Stimulated activated CD8-positive, alpha-beta memory T cell treated with anti-CD3 and anti-CD28 coated beads, Interleukin-12 subunit alpha, Interleukin-12 subunit beta, amount 100 ng/mL, for 1 hour (primary cell): ENCODE measurements at regions not wholly inside any gene's neighbourhood (a gene's known extent, or its start where the extent isn't known, plus 50 kb on each side); places are given as distances from the start of the nearest gene placed in this dataset.
"Not testable (repeated sequence)": the region's sequence is repeated elsewhere in the genome, so short reads cannot be mapped to it uniquely, and the experiment has no call there.

ENCODE experiments used
- DNase-seq: peaks from one replicate; pipeline ENCODE4 v3.0.0-alpha.2; 2020; ENCODE audit warnings: low read depth

GRCh38 chr6:139955366-139956155, 581.1 kb upstream of the CITED2 start:
- DNase-seq: no peak

DNA sequence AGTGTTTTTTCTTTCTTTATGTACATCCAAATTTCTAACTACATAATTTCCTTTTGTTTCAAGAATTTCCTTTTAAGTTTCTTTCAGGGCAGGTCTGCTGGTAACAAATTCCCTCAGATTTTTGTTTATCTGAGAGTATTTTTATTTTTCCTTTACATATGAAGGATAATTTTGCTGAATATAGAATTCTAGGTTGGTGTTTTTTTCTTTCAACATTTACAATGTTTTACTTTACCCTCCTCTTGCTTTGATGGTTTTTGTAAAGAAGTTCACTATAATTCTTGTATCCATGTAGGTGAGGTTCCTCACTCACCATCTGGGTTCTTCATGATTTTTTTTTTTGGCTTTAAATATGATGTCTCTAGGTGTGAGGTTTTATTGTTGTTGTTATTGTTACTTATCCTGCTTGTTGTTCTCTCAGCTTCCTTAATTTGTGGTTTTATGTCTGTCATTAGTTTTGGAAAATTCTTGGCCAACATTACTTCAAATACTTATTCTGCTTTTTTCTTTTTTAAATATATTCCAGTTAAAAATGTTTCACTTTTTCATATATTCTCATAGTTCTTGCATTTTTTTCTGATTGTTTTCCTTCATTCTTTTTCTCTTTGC, 580.1 kb upstream of the CITED2 start:
- DNase-seq: no peak

DNA sequence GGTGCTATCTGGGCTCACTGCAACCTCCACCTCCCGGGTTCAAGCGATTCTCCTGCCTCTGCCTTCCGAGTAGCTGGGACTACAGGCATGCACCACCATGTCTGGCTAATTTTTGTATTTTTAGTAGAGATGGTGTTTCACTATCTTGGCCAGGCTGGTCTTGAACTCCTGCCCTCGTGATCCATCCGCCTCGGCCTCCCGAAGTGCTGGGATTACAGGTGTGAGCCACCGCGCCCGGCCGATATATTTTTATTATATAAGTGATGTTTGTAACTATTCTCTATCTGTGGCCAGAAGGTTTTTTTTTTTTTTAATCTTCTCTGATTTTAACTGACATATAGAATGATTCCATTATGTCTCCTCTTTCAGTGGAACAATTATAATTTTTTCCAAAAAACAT, 579.3 kb upstream of the CITED2 start:
- DNase-seq: not testable (repeated sequence)

- DNase-seq: no peak
These were observed 576.7 kb upstream of the CITED2 start for GRCh38 chr6:139951172-139951571.

DNA sequence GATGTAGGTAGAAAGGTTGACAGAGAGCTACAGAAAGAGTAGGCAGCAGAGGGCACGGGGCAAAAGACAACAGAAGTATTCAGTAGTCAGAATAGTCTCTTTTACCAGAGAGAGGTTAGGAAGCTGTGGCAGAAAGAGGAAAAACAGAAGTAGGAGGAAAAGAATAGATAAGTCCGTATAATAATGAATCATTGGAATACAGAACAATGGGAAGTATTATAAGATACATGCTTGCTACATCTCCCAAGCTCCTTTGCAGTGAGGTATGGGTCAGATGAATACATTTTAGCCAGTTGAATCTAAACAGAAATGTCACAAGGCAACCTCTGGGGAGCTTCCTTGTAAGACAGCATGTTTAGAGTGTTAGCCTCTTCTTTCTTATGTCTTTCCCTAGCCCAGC, 570.5 kb upstream of the CITED2 start:
- no peak for DNase-seq

DNA sequence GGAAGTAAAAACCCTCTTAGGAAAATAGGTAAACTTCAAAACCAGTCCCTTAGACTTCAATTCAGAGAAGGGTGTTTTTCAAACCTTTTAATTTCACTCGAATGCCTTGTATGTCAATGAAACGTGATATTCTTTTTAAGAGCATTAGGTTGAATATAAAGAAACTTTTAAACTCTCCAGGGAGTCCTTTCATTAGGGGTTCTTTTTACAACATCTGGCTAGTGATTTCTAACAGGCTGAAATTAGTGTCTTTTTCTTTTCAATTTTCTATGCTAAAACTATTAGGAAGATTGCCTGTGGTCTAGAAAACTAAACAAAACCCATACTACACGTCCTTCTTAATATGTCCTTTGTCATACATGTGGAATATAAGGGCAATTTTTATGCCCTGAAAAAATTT, 569.7 kb upstream of the CITED2 start:
- no peak for DNase-seq

- DNase-seq: no peak
These were observed 568.9 kb upstream of the CITED2 start for GRCh38 chr6:139943391-139943790.

- no peak for DNase-seq
These were observed 567.9 kb upstream of the CITED2 start for GRCh38 chr6:139942331-139942730.

- DNase-seq: no peak
These were observed 567.4 kb upstream of the CITED2 start for GRCh38 chr6:139941826-139942225.

GRCh38 chr6:139940741-139941729, 566.6 kb upstream of the CITED2 start:
- no peak for DNase-seq

DNA sequence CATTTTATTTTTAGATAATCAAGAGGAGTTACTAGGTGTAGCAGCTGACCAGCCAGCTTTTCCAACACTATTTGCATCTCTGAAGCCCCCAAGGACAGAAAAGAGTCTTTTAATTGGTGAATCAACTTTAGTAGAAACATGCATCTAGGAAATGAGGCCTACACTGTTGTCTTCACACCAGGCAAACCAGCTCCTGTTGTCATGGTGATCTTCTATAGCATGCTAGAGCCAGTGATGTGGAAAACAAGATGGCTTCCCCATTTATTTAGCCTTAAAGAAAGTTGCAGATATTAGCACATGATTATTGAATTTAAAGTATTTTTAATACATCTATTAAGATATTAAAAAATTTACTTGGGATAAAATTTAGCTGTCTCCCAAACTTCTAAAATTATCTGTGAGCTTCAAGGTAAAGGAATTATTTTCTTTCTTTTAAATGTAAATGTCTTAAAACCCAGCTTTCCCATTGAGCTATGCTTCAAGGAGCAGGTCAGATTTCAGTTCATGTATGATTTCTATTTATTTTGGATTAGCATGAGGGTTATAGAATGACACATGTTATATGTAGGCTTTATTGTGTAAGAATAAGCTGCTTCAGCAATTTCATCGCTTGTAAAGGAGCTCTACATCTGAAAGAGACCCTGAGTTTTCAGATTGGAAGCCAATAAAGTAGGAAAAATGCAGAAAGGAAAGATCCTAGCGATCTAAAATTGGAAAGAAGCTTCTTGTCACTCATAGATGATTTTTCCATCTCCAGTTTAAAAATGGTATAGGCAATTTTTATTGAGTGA, 564.9 kb upstream of the CITED2 start:
- no peak for DNase-seq

DNA sequence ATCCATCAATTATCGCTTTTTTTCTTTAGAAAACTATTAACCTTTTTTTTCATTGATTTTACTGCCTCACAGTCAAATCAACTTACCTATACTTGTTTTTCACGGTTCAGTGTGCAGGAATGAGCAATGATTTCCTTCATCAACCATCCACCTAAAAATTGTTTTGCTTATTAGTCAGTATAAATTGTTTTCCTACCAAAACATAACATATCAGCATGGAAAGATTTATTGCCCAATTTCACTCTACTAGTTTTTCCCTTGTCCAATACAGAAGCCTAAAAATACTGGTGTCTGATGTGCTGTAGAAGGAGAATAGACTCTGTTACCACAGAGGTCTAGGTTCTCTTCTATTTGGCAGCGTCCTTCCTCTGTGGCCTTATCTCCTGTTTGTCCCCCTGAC, 558.2 kb upstream of the CITED2 start:
- DNase-seq: no peak

DNA sequence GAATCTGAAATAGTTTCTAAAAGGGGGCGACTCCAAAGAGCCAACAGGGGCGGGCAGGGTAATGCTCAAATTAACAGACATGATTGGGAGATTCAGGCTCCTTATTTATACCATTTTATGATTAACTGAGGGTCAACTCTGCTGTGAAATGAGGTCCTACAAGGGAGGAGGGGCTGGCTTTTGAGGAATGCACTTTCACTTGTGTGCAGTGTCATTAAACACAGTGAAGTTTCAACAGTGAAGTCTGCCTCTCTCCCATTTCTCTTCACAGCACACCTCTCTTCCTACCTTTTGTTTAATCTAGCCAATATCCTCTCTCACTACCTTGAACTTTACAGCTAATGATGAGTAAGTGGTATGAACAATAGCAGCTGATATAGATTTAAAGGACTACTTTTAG, 557.3 kb upstream of the CITED2 start:
- DNase-seq: no peak

DNA sequence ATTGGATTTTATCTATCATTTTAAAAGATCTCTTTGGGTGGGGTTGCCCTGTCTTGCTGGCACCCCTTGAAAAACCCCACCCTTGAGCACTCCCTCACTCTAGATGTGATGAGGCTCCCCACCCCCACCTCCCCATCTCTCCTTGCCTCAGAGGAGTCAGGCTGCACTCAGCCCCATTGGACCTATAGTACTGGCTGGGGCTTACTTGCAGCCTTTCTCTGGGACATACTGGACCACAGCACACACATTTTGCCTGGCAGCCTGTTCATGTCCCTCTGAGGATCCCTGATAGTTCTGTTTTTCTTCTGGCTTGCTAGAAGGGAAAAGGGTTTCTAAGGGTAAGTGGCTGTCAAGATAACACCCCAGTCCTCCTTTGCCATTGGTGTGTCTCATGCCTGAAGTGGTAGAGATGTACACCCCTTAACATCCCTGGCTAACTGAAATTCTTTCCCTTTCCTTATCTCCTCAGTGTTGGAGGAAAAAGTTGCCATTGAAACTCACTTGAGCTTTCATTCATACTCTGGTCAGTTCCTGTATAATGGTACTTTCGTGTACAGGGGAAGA, 553.4 kb upstream of the CITED2 start:
- no peak for DNase-seq

- DNase-seq: no peak
These were observed 552.8 kb upstream of the CITED2 start for GRCh38 chr6:139927236-139927635.

- DNase-seq: no peak
These were observed 552.3 kb upstream of the CITED2 start for GRCh38 chr6:139926711-139927110.

- DNase-seq: no peak
These were observed 551.6 kb upstream of the CITED2 start for GRCh38 chr6:139925894-139926641.

DNA sequence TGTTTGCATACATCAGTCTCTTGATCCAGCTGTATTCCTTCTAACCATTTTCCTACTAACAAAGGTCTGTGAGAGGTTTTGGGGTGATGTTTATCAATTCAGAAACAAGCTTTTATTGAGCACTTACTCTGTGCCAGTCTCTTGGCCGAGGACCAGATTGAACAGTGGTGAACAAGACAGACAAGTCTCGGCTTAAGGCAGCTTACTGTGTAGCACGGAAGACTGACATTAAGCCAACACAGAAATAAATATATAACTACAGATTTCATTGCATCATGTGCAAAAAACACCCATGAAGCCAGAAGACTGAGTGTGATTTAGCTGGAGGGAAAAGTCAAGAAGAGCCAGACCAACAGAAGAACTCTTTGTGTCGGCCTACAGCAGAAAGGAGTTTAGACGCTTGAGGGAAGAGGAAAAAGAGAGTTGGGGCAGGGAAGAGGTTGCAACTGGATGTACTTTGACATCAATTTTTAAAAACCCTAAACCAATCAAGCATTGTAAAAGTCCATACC, 549.6 kb upstream of the CITED2 start:
- DNase-seq: no peak

DNA sequence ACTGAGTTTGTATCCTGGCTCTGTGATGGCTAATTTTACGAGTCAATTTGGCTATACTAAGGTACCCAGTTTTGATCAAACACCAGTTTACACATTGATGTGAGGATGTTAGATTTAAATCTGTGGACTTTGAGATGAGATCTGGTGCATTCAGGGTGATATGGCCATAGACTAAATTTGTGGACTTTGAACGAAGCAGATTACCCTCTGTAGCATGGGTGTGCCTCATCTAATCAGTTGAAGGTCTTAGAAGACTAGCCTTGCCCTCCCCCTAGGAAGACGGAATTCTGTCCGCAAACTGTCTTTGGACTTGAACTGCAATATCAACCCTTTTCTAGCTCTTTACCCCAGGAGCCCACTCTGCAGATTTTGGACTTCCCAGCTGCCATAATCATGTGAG, 547.8 kb upstream of the CITED2 start:
- no peak for DNase-seq

DNA sequence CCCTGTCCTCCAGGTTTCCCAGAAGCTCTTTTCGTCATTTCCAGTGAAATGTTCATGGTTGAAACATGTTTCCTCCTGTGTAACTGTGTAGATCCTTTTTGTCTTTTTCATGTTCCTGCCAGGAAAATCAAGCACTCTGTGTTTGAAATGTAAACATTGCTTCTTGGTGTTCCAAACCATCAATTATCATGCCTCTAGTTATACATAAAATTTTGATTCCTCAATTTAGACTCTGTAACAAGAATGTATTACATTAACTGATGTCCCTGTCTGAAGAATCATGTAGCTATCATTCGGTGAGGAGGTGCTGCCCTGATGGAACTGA, 546.3 kb upstream of the CITED2 start:
- no peak for DNase-seq
